ENCODE measurements at regions not wholly inside any gene's neighbourhood (a gene's known extent, or its start where the extent isn't known, plus 50 kb on each side); places are given as distances from the start of the nearest gene placed in this dataset.
A peak's percentile ranks its signal among the peaks of the same experiment; 100 is the strongest.
"Not testable (repeated sequence)": the region's sequence is repeated elsewhere in the genome, so short reads cannot be mapped to it uniquely, and the experiment has no call there.

GRCh38 chr15:30801140-30801895, 102.4 kb upstream of the FAN1 start:
- not testable (repeated sequence) for H3K9me3 Mint-ChIP-seq, H3K27me3 Mint-ChIP-seq, ATAC-seq, DNase-seq, H3K4me1 Mint-ChIP-seq, H3K4me3 Mint-ChIP-seq, H3K27ac Mint-ChIP-seq

- DNase-seq, H3K4me1 Mint-ChIP-seq, H3K27ac Mint-ChIP-seq, H3K27me3 Mint-ChIP-seq, H3K4me3 Mint-ChIP-seq, ATAC-seq, H3K9me3 Mint-ChIP-seq: not testable (repeated sequence)
Measured at GRCh38 chr15:30802001-30802400, 101.7 kb upstream of the FAN1 start.

- H3K9me3 Mint-ChIP-seq, H3K27ac Mint-ChIP-seq, H3K27me3 Mint-ChIP-seq, H3K4me1 Mint-ChIP-seq, ATAC-seq, H3K4me3 Mint-ChIP-seq, DNase-seq: not testable (repeated sequence)
Measured at GRCh38 chr15:30803703-30804102, 100.0 kb upstream of the FAN1 start.

GRCh38 chr15:30816430-30816829, 87.3 kb upstream of the FAN1 start:
- ATAC-seq (peak; percentile 39), DNase-seq (no peak)
- Mint-ChIP-seq H3K9me3 (peaks cover 0 to 6% of the 10 kb centered on the region in 2 donors), H3K4me3 (peak overlapping the region in 1 of 2 donors; percentile 35), H3K27me3 (no peaks in the 10 kb centered on the region), H3K4me1 (no peaks in the 10 kb centered on the region), H3K27ac (peak overlapping the region in 1 of 2 donors; percentile 88)

- H3K9me3 Mint-ChIP-seq, H3K27me3 Mint-ChIP-seq: not testable (repeated sequence)
- DNase-seq (peak; percentile 64 to 70), ATAC-seq (peak; percentile 97)
- Mint-ChIP-seq H3K4me3 (peak overlapping the region; percentile 97 to 99), H3K27ac (peak overlapping the region; percentile 99 to 100), H3K4me1 (peaks cover 31% of the 10 kb centered on the region)
Measured at GRCh38 chr15:30823068-30823813, 80.5 kb upstream of the FAN1 start.

- Mint-ChIP-seq H3K4me1 (peaks cover 37% of the 10 kb centered on the region), H3K27me3 (no peaks in the 10 kb centered on the region), H3K9me3 (no peaks in the 10 kb centered on the region), H3K27ac (no peak overlapping the region), H3K4me3 (peak overlapping the region; percentile 73 to 99)
- DNase-seq: no peak
- no peak for ATAC-seq
Measured at GRCh38 chr15:30824518-30825195, 79.1 kb upstream of the FAN1 start.

GRCh38 chr15:30827625-30828303, 76.0 kb upstream of the FAN1 start:
- Mint-ChIP-seq H3K4me1 (peaks cover 47% of the 10 kb centered on the region), H3K27ac (no peak overlapping the region), H3K4me3 (peak overlapping the region in 1 of 2 donors; percentile 57), H3K9me3 (no peaks in the 10 kb centered on the region), H3K27me3 (no peaks in the 10 kb centered on the region)
- DNase-seq: no peak
- no peak for ATAC-seq

- not testable (repeated sequence) for H3K27me3 Mint-ChIP-seq, H3K9me3 Mint-ChIP-seq, DNase-seq
- Mint-ChIP-seq H3K4me1 (peaks cover 51% of the 10 kb centered on the region), H3K4me3 (peak overlapping the region in 1 of 2 donors; percentile 57), H3K27ac (peak overlapping the region in 1 of 2 donors; percentile 76)
- ATAC-seq: peak; percentile 47
Measured at GRCh38 chr15:30828304-30828639, 75.4 kb upstream of the FAN1 start.

GRCh38 chr15:30830961-30831360, 72.8 kb upstream of the FAN1 start:
- DNase-seq: no peak
- H3K4me1 Mint-ChIP-seq: peaks cover 50% of the 10 kb centered on the region
- H3K27me3 Mint-ChIP-seq: no peaks in the 10 kb centered on the region
- H3K4me3 Mint-ChIP-seq: no peak overlapping the region
- H3K9me3 Mint-ChIP-seq: no peaks in the 10 kb centered on the region
- no peak overlapping the region for H3K27ac Mint-ChIP-seq
- no peak for ATAC-seq

GRCh38 chr15:30833379-30833778, 70.3 kb upstream of the FAN1 start:
- H3K27me3 Mint-ChIP-seq, DNase-seq, ATAC-seq, H3K27ac Mint-ChIP-seq, H3K4me3 Mint-ChIP-seq, H3K9me3 Mint-ChIP-seq: not testable (repeated sequence)
- peaks cover 31% of the 10 kb centered on the region for H3K4me1 Mint-ChIP-seq

GRCh38 chr15:30841639-30842038, 62.1 kb upstream of the FAN1 start:
- ATAC-seq, H3K27me3 Mint-ChIP-seq, H3K4me3 Mint-ChIP-seq, DNase-seq, H3K9me3 Mint-ChIP-seq: not testable (repeated sequence)
- Mint-ChIP-seq H3K27ac (peak overlapping the region in 1 of 2 donors; percentile 23), H3K4me1 (peaks cover 39% of the 10 kb centered on the region)

- not testable (repeated sequence) for H3K27me3 Mint-ChIP-seq, H3K9me3 Mint-ChIP-seq
- ATAC-seq (peak; percentile 95), DNase-seq (peak; percentile 20 to 40)
- Mint-ChIP-seq H3K27ac (peak overlapping the region; percentile 49 to 88), H3K4me1 (peaks cover 42% of the 10 kb centered on the region), H3K4me3 (peak overlapping the region in 1 of 2 donors; percentile 36)
Measured at GRCh38 chr15:30842798-30843472, 60.8 kb upstream of the FAN1 start.

GRCh38 chr15:30845536-30845935, 58.2 kb upstream of the FAN1 start:
- H3K4me3 Mint-ChIP-seq, DNase-seq, H3K27me3 Mint-ChIP-seq, H3K9me3 Mint-ChIP-seq, ATAC-seq: not testable (repeated sequence)
- peaks cover 42% of the 10 kb centered on the region for H3K4me1 Mint-ChIP-seq
- H3K27ac Mint-ChIP-seq: peak overlapping the region in 1 of 2 donors; percentile 93
